ENCODE measurements at regions not wholly inside any gene's neighbourhood (a gene's known extent, or its start where the extent isn't known, plus 50 kb on each side); places are given as distances from the start of the nearest gene placed in this dataset.
"Not testable (repeated sequence)": the region's sequence is repeated elsewhere in the genome, so short reads cannot be mapped to it uniquely, and the experiment has no call there.

GRCh38 chr14:23895480-23895879 lies 58.1 kb upstream of the DHRS4 start:
- intact Hi-C loops (cut with micrococcal nuclease), result no loop called here

GRCh38 chr14:23896609-23897153 lies 56.9 kb upstream of the DHRS4 start:
- intact Hi-C loops (cut with micrococcal nuclease), result no loop called here

- intact Hi-C loops (cut with micrococcal nuclease), result not testable (repeated sequence)
Measured at GRCh38 chr14:23897291-23897690, 56.3 kb upstream of the DHRS4 start.

GRCh38 chr14:23898359-23898758 lies 55.2 kb upstream of the DHRS4 start:
- intact Hi-C loops (cut with micrococcal nuclease), result not testable (repeated sequence)

- intact Hi-C loops (cut with micrococcal nuclease), result no loop called here
Measured at GRCh38 chr14:23899788-23900187, 53.8 kb upstream of the DHRS4 start.

- intact Hi-C loops (cut with micrococcal nuclease), result no loop called here
Measured at GRCh38 chr14:23903442-23903841, 50.1 kb upstream of the DHRS4 start.

All from T-helper 2 cell treated with Interferon-gamma antibody and Interleukin-4, amounts not matched to agents 100 ng/mL and 5 ng/mL, for 36 hours (primary cell).